MCF 10A (cell line): ENCODE measurements at regions not wholly inside any gene's neighbourhood (a gene's known extent, or its start where the extent isn't known, plus 50 kb on each side); places are given as distances from the start of the nearest gene placed in this dataset.
"Not testable (repeated sequence)": the region's sequence is repeated elsewhere in the genome, so short reads cannot be mapped to it uniquely, and the experiment has no call there.

Source experiments
- BruUV-seq: library from RNA; stranded (reverse); fragments of 400-500 nt; replicated peaks from 2 replicates; lab custom pipeline; 2021; lab: Mats Ljungman, UMichigan
- CTCF ChIA-PET: fragments of 300-600 bp; sonication (Branson Sonifier 250); formaldehyde crosslinking; extraction: SDS; loops from one replicate; lab custom pipeline; 2021; ENCODE audit warnings: antibody characterized with exemption, inconsistent platforms; lab: Yijun Ruan, JAX
- POLR2A ChIA-PET: fragments of 300-600, 350-650 bp; sonication (Branson Sonifier 250); formaldehyde crosslinking; extraction: SDS; loops from one replicate; lab custom pipeline; 2020; ENCODE audit warnings: antibody characterized with exemption, inconsistent platforms; lab: Yijun Ruan, JAX
- DNase-seq: peaks from one replicate; pipeline ENCODE4 v3.0.0-alpha.2; 2018; ENCODE audit not compliant: unreplicated experiment
- H3K27ac Mint-ChIP-seq: one replicate; pipeline ENCODE4 v1.8.0; 2022; ENCODE audit warnings: mild to moderate bottlenecking, low read depth, mixed read lengths; ENCODE audit not compliant: unreplicated experiment
- H3K27me3 Mint-ChIP-seq: one replicate; pipeline ENCODE4 v1.8.0; 2022; ENCODE audit warnings: mixed read lengths; ENCODE audit not compliant: insufficient read depth, unreplicated experiment
- H3K36me3 Mint-ChIP-seq: one replicate; pipeline ENCODE4 v1.8.0; 2022; ENCODE audit warnings: mild to moderate bottlenecking, moderate library complexity, mixed read lengths; ENCODE audit not compliant: insufficient read depth, unreplicated experiment
- H3K4me1 Mint-ChIP-seq: one replicate; pipeline ENCODE4 v1.8.0; 2022; ENCODE audit warnings: mixed read lengths; ENCODE audit not compliant: insufficient read depth, unreplicated experiment
- H3K4me3 Mint-ChIP-seq: one replicate; pipeline ENCODE4 v1.8.0; 2022; ENCODE audit warnings: mild to moderate bottlenecking, moderate library complexity, mixed read lengths; ENCODE audit not compliant: unreplicated experiment
- H3K9me3 Mint-ChIP-seq: one replicate; pipeline ENCODE4 v1.8.0; 2022; ENCODE audit warnings: mixed read lengths; ENCODE audit not compliant: unreplicated experiment
- intact Hi-C: fragments of 100-400 bp; cut with micrococcal nuclease; formaldehyde crosslinking; loops from 2 replicates; pipeline ENCODE4 v1.14.1; 2022
- TF ChIP-seq, protein P1 (sequence below): fragments of 200-600 bp; IDR thresholded peaks from one replicate; pipeline ENCODE4 v1.8.0; 2022; ENCODE audit warnings: antibody characterized with exemption, mild to moderate bottlenecking; ENCODE audit not compliant: unreplicated experiment

DNA sequence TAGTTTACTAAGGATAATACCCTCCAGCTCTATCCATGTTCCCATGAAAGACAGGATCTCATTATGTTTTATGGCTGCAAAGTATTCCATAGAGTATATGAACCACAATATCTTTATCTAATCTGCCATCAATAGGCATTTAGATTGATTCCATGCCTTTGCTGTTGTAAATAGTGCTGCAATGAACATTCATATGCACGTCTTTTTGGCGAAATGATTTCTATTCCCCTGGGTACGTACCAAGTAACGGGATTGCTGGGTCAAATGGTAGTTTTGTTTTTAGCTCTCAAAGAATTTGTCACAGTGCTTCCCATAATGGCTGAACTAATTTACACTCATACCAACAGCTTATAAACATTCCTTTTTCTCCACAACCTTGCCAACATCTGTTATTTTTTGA is 750.9 kb downstream of the BRINP3 start:
- TF ChIP-seq, protein P1, sequence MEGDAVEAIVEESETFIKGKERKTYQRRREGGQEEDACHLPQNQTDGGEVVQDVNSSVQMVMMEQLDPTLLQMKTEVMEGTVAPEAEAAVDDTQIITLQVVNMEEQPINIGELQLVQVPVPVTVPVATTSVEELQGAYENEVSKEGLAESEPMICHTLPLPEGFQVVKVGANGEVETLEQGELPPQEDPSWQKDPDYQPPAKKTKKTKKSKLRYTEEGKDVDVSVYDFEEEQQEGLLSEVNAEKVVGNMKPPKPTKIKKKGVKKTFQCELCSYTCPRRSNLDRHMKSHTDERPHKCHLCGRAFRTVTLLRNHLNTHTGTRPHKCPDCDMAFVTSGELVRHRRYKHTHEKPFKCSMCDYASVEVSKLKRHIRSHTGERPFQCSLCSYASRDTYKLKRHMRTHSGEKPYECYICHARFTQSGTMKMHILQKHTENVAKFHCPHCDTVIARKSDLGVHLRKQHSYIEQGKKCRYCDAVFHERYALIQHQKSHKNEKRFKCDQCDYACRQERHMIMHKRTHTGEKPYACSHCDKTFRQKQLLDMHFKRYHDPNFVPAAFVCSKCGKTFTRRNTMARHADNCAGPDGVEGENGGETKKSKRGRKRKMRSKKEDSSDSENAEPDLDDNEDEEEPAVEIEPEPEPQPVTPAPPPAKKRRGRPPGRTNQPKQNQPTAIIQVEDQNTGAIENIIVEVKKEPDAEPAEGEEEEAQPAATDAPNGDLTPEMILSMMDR = no peak
- Mint-ChIP-seq H3K4me3 (no peak overlapping the region), H3K4me1 (no peaks in the 10 kb centered on the region), H3K36me3 (no peaks in the 10 kb centered on the region), H3K9me3 (no peaks in the 10 kb centered on the region), H3K27ac (no peak overlapping the region), H3K27me3 (no peaks in the 10 kb centered on the region)
- no TSS peak for BruUV-seq
- POLR2A ChIA-PET = no interaction called here
- intact Hi-C loops = no loop called here
- no peak for DNase-seq
- CTCF ChIA-PET = interaction anchor here (1.3 kb wide), 1 partner anchor 18 kb away, joined by 3 read pairs; no protein-coding TSS in a partner anchor

DNA sequence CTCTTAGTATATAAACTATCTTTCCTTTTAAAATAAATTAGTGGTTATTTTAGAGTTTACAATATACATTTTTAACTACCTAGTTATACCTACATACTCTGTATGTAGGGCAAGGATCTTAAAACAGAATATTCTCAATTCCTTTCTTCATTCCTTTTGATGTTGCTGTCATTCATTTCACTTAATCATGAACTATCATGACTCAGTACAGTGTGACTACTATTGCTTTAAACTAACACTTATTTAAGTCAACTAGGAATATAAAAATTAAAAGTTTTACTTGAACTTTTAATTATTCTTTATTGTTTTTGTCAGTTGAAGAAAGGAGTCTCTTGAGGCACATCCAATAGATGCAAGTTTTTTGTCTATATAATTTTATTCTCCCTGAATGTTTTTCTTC is 726.4 kb downstream of the BRINP3 start:
- Mint-ChIP-seq H3K4me3 (no peak overlapping the region), H3K27me3 (no peaks in the 10 kb centered on the region), H3K27ac (no peak overlapping the region), H3K36me3 (no peaks in the 10 kb centered on the region), H3K9me3 (no peaks in the 10 kb centered on the region), H3K4me1 (peaks cover 18% of the 10 kb centered on the region)
- TF ChIP-seq, protein P1 = no peak
- ChIA-PET POLR2A (no interaction called here), CTCF (no interaction called here)
- no TSS peak for BruUV-seq
- intact Hi-C loops = no loop called here
- DNase-seq = no peak

DNA sequence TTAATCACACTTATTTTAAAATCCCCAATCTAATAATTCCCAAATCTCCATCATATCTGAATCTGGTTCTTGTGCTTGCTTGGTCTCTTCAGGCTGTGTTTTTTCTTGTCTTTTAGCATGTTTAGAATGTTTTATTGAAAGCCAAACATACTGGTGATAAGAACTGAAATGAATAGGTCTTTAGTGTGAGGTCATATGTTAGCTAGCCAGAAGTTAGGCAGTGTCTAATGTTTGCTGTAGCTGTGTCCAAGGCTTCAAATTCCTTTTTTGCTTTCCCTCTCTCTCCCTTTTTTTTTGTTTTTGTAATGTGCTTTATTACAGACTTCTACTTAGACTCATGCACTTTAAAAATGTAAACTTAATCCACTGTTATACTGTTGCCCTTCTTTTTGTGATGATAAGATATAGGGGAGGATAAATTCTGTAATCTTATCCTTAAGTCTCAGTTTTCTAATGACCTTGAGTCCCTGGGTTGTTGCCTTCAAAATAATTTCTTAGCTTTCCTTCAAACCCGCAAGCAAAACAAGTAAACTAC is 725.1 kb downstream of the BRINP3 start:
- H3K27ac Mint-ChIP-seq = no peak overlapping the region
- intact Hi-C loops = no loop called here
- BruUV-seq = no TSS peak
- ChIA-PET CTCF (interaction anchor here (1.0 to 1.1 kb wide), 2 partner anchors 56 to 322 kb away, joined by 3 to 4 read pairs; no protein-coding TSS in a partner anchor), POLR2A (no interaction called here)
- H3K9me3 Mint-ChIP-seq = no peaks in the 10 kb centered on the region
- no peak overlapping the region for H3K4me3 Mint-ChIP-seq
- no peaks in the 10 kb centered on the region for H3K27me3 Mint-ChIP-seq
- peaks cover 18% of the 10 kb centered on the region for H3K4me1 Mint-ChIP-seq
- H3K36me3 Mint-ChIP-seq = no peaks in the 10 kb centered on the region
- TF ChIP-seq, protein P1 = no peak
- no peak for DNase-seq

GRCh38 chr1:189755100-189755499 is 722.6 kb downstream of the BRINP3 start:
- H3K9me3 Mint-ChIP-seq, DNase-seq, H3K27me3 Mint-ChIP-seq, H3K27ac Mint-ChIP-seq, BruUV-seq, H3K36me3 Mint-ChIP-seq, CTCF ChIA-PET, H3K4me3 Mint-ChIP-seq, POLR2A ChIA-PET, intact Hi-C loops: not testable (repeated sequence)
- peaks cover 18% of the 10 kb centered on the region for H3K4me1 Mint-ChIP-seq
